ENCODE measurements at regions not wholly inside any gene's neighbourhood (a gene's known extent, or its start where the extent isn't known, plus 50 kb on each side); places are given as distances from the start of the nearest gene placed in this dataset.

DNA sequence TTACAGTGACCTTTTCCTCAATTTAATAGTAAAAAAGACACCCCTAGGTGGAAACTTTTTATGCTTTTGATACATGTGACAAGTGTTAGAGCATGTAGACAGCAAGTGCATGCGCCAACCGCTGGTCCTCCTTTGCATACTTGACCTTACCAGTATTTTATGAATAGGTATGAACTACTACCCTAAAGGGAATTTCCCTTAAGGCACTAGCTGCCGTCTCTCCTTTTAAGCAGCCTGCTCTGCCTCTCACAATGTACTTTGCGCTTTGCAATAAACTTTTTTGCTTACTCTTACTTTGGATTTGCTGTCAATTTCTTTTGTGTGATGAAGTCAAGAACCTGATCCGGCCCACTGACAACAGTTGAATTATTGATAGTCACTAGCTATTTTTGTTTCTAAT, 50.6 kb upstream of the ZNF133 start:
- DNase-seq: no peak
- intact Hi-C loops (cut with micrococcal nuclease): no loop called here
- peaks cover 3% of the 10 kb centered on the region for H3K9me3 Mint-ChIP-seq
- no peak overlapping the region for H3K27ac Mint-ChIP-seq
- CTCF ChIA-PET: no interaction called here
- H3K4me3 Mint-ChIP-seq: no peak overlapping the region
- peaks cover 32% of the 10 kb centered on the region for H3K27me3 Mint-ChIP-seq
- POLR2A ChIA-PET: interaction anchor here (1.0 kb wide), 1 partner anchor 14 kb away, joined by 3 read pairs; no protein-coding TSS in a partner anchor
- peaks cover 2% of the 10 kb centered on the region for H3K36me3 Mint-ChIP-seq
- no peaks in the 10 kb centered on the region for H3K4me1 Mint-ChIP-seq (ENCODE audit: low read depth)

Measured in activated CD4-positive, alpha-beta memory T cell treated with anti-CD3 and anti-CD28 coated beads for 36 hours (primary cell).